GM19468 (cell line): ENCODE measurements at regions not wholly inside any gene's neighbourhood (a gene's known extent, or its start where the extent isn't known, plus 50 kb on each side); places are given as distances from the start of the nearest gene placed in this dataset.
A peak's percentile ranks its signal among the peaks of the same experiment; 100 is the strongest.

Experiments
- ATAC-seq: cut with Tn5 transposase; IDR thresholded peaks from one replicate; pipeline ENCODE4 v1.9.1; 2021; ENCODE audit warnings: mild to moderate bottlenecking, moderate library complexity, moderate number of reproducible peaks; ENCODE audit not compliant: unreplicated experiment; ENCODE audit errors: extremely low read depth

DNA sequence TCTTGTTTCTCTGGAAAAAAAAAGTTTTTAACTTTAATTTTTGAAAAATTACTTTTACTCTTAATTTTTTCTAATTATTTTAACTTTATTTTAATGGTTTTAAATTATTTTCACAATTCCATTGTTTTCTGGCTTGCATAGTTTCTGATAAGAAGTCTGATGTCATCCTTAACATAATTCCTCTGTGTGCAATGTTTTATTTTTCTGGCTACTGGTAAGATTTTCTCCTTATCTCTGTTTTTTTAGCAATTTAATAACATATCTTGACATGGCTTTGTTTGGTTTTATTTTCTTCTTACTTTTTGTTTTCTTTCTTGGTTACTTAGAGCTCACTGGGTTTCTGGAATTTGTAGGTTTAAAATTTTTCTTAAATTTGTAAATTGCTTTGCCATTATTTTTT is 114.8 kb downstream of the TBXT start:
- no peak for ATAC-seq

DNA sequence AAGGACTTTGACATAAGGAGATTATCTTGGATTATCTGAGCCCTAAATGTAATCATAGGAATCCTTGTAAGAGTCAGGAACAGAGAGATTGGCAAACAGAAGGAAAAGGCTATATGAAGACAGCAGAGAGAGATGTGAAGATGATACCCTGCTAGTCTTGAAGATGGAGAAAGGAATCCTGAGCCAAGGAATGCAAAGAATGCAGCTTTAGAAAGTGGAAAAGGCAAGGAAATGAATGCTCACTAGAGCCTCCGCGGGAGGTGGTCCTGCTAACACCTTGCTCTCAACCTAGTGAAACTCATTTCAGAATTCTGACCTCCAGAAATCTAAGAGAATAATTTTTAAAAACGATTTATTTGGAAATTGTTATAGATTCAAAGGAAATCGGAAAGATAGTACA is 117.1 kb downstream of the TBXT start:
- ATAC-seq = no peak

DNA sequence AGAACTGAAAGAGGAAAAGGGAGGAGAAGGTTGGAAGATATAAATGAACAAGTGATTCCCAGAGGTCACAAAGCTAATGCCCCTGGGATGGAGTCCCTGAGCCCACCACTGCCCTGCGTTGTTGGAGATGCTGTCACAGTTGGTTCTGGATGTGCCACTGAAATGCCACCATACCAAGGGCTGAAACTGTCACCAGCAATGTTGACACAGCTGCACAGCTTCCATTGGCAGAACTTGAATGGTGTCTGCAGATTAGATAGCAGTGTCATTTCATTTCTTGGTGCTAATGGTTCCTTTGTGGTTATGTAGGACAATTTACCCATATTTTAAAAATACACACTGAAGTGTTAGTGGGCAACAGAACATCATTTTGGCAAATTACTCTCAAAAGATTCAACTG is 120.7 kb downstream of the TBXT start:
- no peak for ATAC-seq

DNA sequence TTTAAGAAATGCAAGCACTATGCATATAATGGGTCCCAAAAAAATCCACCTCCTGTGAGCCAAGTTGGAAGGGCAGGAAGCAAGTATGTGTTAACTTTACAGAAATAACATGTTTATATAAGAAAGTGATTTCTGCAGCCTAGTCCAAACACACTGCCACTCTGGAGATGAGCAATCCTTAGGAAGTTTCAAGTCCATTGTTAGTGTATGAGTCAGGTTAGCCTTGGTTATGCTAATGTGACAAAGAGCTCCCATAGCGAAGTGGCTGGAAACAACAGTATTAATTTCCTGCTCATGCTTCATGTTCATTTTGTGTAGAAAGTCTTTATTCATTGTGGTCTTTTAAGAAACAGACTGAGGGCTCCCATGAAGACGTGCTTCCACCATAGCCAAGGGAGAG is 121.4 kb downstream of the TBXT start:
- ATAC-seq = no peak

DNA sequence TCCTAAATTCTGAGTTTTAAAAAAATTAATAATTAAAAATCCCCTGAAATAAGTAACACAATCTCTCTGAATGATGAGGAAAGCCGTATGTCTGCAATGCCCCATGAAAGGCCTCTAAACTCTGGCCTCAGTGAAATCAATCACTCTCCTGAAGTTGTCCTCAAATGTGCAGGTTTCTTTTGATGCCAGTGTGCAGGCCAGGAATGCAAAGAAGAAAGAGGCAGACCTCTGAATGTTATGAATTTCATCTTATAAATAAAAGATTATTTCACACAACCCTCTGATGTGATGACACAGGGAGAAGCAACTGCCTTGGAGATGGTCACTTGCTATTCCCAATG is 121.8 kb downstream of the TBXT start:
- no peak for ATAC-seq

DNA sequence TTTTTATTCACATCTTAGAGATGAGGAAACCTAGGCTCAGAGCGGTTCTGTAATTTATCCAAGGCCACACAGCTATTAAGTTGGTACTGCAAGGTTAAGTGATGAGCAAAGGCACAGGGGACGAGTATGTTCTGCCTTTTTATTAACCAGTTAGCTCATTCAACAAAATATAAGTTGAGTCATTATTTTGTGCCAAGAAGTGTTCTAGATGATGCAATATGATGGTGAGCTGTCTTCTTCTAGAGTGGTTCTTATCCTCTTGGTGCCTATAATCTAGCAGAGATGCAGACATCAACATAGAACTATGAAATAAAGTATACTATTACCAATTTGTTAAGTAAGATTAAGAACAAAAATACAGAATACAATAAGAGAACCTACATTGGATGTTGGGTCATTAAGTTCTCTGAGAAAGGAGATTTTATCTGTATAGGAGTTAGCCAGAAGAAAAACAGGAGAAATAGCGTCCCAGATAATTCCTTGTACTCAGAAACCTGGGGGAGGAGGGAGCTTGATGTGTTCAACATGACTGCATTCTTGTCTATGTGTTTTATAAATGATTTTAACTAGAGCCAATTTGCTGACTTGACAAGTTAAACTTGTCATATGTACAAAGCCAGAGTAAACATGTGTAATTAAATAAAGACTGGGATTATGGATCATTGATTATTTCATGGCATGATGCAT is 122.3 kb downstream of the TBXT start:
- ATAC-seq = no peak

DNA sequence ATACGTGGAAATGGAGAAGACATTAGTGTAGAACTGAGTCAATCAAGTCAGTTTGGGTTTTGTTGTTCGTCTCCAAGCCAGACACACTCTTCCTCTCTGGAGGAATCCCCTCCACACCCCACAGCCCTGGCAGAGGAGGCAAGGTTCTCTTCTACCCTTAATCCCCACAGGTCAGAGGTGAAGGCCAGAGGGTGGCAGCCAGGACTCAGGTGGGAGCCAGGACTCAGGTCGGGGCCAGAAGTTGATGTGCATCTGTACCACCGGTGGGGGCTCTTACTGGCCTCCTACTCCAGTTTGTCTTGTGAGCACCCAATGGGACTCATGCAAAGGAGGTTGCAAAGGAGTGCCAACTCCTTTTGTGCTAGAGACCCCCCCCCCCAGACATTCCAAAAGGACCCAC is 126.4 kb downstream of the TBXT start:
- ATAC-seq = no peak

DNA sequence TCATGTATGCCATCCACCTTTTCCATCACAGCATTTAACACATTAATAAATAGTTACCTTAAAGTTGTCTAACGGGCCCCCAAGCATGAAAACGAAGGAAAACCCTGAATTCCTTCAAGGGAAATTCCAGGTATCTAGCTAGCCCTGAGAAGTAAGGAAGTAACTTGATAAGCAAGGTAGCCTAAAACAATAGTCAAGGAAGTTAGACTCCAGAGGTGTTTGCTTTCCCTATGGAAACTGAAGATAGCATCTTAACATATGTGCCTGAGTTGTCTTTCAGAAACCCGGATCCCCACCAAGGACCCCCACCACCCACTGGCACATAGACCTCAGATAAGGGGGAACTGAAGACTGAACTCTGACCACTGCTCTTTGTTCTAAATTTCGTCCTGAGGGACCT is 127.4 kb downstream of the TBXT start:
- ATAC-seq = no peak

DNA sequence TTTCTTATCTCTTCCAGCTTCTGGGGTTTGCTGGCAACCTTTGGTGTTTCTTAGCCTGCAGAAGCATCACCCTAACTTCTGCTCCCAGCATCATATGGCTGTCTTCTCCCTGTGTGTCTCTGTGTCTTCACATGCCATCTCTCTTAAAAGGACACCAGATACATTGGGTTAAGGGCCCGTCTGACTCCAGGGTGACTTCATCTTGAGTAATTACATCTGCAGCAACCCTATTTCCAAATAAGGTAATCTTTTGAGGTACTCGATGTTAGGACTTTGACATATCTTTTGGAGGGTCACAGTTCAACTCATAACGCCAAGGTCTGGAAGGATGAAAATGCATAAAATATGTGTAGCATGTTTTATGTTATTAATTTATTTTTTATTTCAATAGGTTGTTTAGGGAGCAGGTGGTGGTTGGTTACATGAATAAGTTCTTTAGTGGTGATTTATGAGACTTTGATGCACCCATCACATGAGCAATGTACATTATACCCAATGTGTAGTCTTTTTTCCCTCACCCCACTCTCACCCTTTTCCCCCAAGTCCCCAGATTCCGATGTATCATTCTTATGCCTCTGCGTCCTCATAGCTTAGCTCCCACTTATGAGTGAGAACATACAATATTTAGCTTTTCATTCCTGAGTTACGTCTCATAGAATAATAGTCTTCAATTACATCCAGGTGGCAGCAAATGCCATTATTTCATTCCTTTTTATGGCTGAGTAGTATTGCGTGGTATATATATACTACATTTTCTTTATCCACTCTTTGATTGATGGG is 131.1 kb downstream of the TBXT start:
- no peak for ATAC-seq

DNA sequence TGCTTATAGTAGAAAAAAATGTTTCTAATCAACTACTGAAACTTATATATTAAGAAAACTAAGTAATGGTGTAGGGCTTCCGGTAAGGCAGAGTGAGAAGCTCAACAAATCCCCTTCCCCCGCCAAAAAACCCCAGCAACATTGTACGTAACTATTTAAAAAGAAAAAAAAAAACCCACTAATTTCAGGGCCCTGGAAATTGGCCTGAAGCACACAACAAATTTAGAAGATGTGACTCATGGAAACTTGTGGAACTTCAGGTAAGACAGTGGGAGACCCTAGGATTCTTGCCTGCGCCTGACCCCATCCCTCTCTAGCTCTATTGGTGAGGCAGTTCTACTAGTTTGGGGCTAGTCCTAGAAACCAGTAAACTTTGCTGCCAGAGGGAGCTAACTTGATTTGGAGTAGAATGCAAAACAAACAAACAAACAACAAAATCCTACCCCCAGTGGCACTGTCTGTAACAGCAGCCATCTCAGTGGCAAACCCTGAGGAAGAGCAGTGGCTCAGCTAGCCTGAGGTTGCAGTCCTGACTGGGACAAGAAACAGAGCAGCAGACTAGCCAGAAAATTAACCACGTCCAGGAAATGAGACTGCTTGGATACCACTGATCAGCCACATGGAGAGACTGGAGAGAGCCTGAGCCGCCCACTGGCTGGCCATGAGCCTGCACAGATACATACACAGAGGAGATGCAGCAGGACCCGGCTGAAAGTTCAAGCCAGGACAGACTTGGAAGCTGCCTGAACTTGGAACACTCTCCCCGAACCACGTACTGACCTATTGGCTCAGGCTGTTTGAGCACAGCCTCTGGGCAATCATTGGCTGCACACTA is 135.1 kb downstream of the TBXT start:
- ATAC-seq = peak; percentile 37

DNA sequence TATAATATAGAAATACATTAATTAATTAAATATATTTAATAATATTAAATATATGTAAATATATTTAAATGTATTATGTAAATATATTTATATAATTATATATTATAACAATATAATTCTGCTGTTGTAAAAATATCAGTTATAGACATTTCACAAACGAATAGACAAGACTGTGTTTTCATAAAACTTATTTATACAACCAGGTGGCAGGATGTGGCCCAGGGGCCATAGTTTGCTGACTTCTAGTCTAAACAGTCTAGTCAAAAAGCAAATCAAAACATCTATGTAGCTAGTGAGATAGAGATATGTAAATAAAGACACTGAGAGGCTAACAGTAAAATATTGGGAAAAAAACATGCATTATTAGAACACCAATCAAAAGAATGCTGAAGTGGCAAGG is 136.4 kb downstream of the TBXT start:
- no peak for ATAC-seq

DNA sequence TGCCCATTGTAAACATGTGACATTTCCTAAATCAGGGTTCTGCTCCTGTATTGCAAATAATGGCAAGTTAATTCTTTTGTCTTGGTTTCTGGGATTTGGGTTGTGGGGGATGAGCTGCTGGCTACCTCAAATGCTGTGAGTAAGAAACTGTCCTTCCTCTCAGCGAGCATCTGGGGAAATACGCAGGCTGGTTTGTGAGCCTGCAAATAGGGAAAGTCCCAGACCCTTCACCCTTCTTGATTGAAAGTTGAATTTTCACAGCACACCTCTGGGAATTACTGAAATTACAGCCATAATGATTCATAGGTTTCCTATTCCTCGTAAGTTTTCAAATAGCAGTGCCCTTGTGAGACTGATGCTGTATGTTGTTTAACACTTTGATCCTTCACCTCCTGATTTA is 138.1 kb downstream of the TBXT start:
- ATAC-seq = no peak

DNA sequence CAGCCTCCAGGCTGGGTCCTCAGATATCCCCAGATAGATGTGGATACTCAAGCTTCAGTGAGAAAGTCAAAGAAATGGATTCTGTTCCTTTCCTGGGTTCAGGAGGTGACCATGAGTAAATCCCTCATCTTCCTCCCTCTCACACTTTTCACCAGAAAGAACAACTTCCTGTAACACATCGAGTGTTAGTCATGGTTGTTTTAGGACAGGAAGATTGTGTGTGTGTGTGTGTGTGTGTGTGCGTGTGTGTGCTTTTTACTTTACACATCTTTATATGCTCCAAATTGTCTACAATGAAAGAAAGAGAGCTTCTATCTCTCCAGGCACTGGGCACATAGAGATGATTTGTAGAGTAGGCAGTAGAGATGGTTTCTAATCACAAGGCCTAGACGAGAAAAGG is 139.9 kb downstream of the TBXT start:
- ATAC-seq = no peak

DNA sequence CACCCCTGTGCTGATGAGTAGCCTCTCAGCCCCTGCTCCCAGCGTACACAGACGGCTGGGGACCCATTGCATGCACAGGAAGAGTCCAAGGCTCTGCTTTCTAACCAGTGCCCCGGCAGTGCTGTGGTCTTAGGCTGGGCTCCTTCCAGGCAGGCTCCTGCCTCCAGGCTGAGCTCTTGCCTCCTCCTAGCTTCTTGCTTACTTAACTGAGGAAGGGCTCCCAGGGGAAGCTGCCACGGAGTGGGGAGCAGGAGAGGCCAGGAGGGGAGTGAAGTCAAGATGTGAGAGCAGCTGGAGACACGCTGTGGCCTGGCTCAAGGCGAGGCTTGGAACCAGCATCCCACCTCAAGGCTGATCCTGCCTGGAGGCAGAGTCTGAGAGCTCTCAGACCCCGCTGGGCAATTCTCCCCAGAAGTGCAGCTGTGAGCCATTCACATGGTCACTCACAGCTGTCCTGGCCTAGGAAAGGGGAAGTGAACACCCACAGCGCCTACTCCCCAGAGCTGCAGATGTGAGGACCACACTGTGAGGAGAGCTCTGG is 141.0 kb downstream of the TBXT start:
- ATAC-seq = no peak

DNA sequence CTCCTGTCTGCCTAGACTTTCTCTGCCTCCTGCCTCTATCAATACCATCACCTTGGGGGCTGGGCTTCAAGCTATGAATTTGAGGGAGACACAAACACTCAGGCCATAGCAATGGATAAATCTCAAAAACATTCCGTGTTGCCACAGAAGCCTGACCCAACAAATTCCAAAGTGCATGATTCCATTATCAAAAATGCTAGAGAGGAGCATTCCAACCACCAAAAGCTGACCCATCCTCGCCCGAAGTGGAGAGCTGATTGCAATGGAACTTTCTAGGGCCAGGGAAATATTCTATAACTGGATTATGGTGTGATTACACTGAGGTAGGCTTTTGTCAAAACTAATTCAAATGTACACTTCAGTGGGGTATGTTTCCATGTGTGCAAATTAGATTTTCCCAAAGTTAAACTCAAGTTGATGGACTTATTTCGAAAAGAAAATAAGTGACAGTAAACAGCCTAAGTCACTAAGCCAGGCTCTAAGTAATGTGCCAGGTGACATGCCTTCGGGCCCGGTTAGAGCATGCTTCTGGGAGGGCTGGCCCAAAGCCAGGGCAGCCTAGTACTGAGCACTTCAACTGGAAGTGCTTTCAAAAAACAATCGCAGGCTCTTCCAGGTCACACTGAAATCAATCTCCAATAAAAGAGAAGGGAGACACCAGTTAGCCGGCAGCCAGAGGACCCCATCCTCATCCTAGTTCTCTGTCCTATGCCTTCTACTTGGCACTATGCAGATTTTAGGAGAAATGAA is 142.3 kb downstream of the TBXT start:
- no peak for ATAC-seq

DNA sequence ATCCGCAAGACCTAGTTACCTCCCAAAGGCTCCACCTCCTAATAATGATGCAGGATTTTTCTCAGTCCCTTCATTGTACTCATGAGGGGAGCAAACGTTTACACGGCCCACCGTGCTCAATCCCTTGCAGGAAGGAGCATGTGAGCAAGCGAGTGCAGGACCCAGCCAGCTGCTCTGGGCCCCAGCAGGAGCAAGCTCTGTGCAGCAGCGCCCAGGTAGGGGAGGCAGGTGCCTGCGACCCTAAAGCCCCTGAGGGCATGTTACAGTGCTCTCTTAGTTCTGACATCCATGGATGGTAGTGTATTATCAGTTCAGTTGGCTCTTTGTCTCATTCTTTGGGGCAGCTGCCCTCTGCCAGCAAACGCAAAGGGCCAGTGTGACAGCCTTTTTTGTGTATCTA is 143.4 kb downstream of the TBXT start:
- no peak for ATAC-seq

DNA sequence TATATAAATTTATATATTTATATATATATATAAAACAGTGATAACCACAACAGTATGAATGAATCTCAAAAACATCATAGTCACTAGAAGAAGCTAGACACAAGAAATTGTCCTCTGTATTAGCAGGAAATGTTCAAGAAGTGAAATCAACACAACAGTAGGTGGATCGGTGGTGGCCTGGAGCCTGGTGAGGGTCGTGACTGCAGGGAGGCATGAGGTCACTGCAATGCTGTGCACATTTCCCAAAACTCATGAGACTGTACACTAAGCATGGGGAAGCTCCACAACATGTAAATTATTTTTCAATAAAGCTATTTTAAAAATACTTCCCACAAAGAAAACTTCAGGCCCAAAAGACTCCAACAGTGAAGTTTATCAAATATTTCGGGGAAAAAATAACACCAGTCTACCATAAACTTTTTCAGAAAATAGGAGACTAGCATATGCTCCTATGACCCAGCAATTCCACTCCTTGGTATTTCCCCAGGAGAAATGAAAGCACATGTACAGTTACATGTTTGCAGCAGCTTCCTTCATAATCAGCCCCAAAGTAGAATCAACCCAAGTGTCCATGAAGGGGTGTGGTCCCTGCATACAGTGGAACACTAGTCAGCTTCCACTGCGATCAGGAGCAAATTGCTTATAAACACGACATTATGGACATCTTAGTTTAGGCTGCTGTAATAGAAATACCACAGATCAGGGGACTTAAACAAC is 144.2 kb downstream of the TBXT start:
- ATAC-seq = no peak

DNA sequence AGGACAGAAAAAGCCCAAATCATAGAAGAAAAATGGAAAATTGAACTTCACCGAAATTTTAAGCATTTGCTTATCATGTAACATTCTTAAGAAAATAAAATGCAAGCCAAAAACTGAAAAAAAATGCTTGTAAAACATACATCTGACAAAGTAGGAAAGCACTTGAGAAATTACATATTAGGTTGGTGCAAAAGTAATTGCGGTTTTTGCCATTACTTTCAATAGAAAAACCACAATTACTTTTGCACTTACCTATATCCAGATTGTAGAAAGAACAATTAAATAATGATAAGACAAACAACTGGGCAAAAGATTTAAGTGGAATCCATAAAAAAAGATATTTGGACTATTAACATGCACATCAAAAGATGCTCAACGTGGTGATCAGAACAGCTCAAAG is 146.2 kb downstream of the TBXT start:
- no peak for ATAC-seq

DNA sequence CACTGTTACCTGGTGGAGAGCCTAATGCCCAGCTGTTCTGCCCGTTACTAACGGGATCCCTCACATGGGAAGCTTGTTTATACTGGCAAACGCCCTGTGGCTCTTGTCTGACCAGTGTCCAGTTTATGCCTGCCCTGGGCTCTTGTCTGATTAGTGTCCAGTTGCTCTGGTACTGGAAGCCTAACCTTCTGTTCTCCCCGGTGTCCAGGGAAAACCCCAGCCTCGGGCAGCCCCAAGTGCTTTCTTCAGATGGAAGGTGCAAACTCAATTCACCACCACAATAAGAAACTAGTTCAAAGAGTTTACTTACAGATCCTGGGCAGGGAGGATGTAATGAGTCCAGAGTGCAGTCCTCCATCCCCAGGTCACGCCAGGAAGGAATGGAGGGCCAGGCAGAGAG is 148.4 kb downstream of the TBXT start:
- no peak for ATAC-seq
